ENCODE measurements at regions not wholly inside any gene's neighbourhood (a gene's known extent, or its start where the extent isn't known, plus 50 kb on each side); places are given as distances from the start of the nearest gene placed in this dataset.

- no peaks in the 10 kb centered on the region for H3K27me3 ChIP-seq
- no peak for TF ChIP-seq CTCF (IDR thresholded peaks at IDR 0.05)
- TF ChIP-seq EP300 (IDR thresholded peaks at IDR 0.05) = no peak
- no peak for TF ChIP-seq POLR2A (IDR thresholded peaks at IDR 0.05)
- H3K4me3 ChIP-seq = no peak overlapping the region
- H3K4me1 ChIP-seq (ENCODE audit: insufficient read depth) = no peaks in the 10 kb centered on the region
- intact Hi-C loops (cut with DNase I) = no loop called here
- no peak for DNase-seq
- WGBS, 3 donors = 41 to 58% (median 44%) methylated on average over 3 of the region's 3 CpGs
- no peak overlapping the region for H3K27ac ChIP-seq
- H3K36me3 ChIP-seq = no peaks in the 10 kb centered on the region
- no peaks in the 10 kb centered on the region for H3K9me3 ChIP-seq
Measured at GRCh38 chr14:34222122-34222521, 239.9 kb downstream of the SPTSSA start.

GRCh38 chr14:34220921-34221320 is 241.1 kb downstream of the SPTSSA start:
- no peak overlapping the region for H3K27ac ChIP-seq
- no peak for DNase-seq
- intact Hi-C loops (cut with DNase I) = no loop called here
- no peaks in the 10 kb centered on the region for H3K9me3 ChIP-seq
- TF ChIP-seq CTCF (IDR thresholded peaks at IDR 0.05) (no peak), EP300 (IDR thresholded peaks at IDR 0.05) (no peak), POLR2A (IDR thresholded peaks at IDR 0.05) (no peak)
- H3K27me3 ChIP-seq = no peaks in the 10 kb centered on the region
- no peaks in the 10 kb centered on the region for H3K4me1 ChIP-seq (ENCODE audit: insufficient read depth)
- no peaks in the 10 kb centered on the region for H3K36me3 ChIP-seq
- 53 to 66% (median 64%) methylated on average over 7 of the region's 7 CpGs for WGBS, 3 donors
- H3K4me3 ChIP-seq = no peak overlapping the region

GRCh38 chr14:34220378-34220706 is 241.7 kb downstream of the SPTSSA start:
- intact Hi-C loops (cut with DNase I) = no loop called here
- TF ChIP-seq CTCF (IDR thresholded peaks at IDR 0.05) (no peak), EP300 (IDR thresholded peaks at IDR 0.05) (no peak), POLR2A (IDR thresholded peaks at IDR 0.05) (no peak)
- WGBS, 3 donors = 55 to 93% (median 70%) methylated on average over 2 of the region's 2 CpGs
- Histone ChIP-seq H3K27me3 (no peaks in the 10 kb centered on the region), H3K4me1 (ENCODE audit: insufficient read depth) (no peaks in the 10 kb centered on the region), H3K36me3 (no peaks in the 10 kb centered on the region), H3K4me3 (no peak overlapping the region), H3K27ac (no peak overlapping the region), H3K9me3 (no peaks in the 10 kb centered on the region)
- no peak for DNase-seq

GRCh38 chr14:34219661-34220377 is 242.2 kb downstream of the SPTSSA start:
- H3K9me3 ChIP-seq = no peaks in the 10 kb centered on the region
- no peaks in the 10 kb centered on the region for H3K4me1 ChIP-seq (ENCODE audit: insufficient read depth)
- no peak for TF ChIP-seq CTCF (IDR thresholded peaks at IDR 0.05)
- no peak for TF ChIP-seq POLR2A (IDR thresholded peaks at IDR 0.05)
- no peak for TF ChIP-seq EP300 (IDR thresholded peaks at IDR 0.05)
- DNase-seq = no peak
- intact Hi-C loops (cut with DNase I) = loop anchor here in 1 of 4 donors (10.0 kb wide), 1 partner anchor 295 kb away; no protein-coding TSS in a partner anchor
- WGBS, 3 donors = 79 to 84% (median 80%) methylated on average over 7 of the region's 7 CpGs
- H3K36me3 ChIP-seq = no peaks in the 10 kb centered on the region
- no peak overlapping the region for H3K27ac ChIP-seq
- no peaks in the 10 kb centered on the region for H3K27me3 ChIP-seq
- no peak overlapping the region for H3K4me3 ChIP-seq
